Loucy (cell line): ENCODE measurements at regions not wholly inside any gene's neighbourhood (a gene's known extent, or its start where the extent isn't known, plus 50 kb on each side); places are given as distances from the start of the nearest gene placed in this dataset.

Experiments used
- H2AFZ ChIP-seq: fragments of 200-600 bp; sonication (generic); 2 replicates; pipeline ENCODE4 v1.6.0; 2016; ENCODE audit warnings: antibody characterized with exemption, mild to moderate bottlenecking, low read length, moderate library complexity
- H3F3A ChIP-seq: fragments of 200-600 bp; 2 replicates; pipeline ENCODE4 v1.6.0; 2016; ENCODE audit warnings: antibody characterized with exemption, low read depth, mild to moderate bottlenecking
- H3K27me3 ChIP-seq: fragments of 200-600 bp; sonication (generic); 2 replicates; pipeline ENCODE4 v1.6.1; 2014; ENCODE audit warnings: low read length, mild to moderate bottlenecking; ENCODE audit not compliant: insufficient read depth, poor library complexity, severe bottlenecking
- H3K36me3 ChIP-seq: fragments of 200-600 bp; sonication (generic); 2 replicates; pipeline ENCODE4 v1.6.1; 2016; ENCODE audit warnings: low read length; ENCODE audit not compliant: insufficient read depth
- H3K4me1 ChIP-seq: fragments of 200-600 bp; sonication (generic); 2 replicates; pipeline ENCODE4 v1.5.1; 2014; ENCODE audit warnings: low read length, mild to moderate bottlenecking; ENCODE audit not compliant: insufficient read depth, poor library complexity, severe bottlenecking
- H3K4me2 ChIP-seq: fragments of 200-600 bp; sonication (generic); 2 replicates; pipeline ENCODE4 v1.6.0; 2014; ENCODE audit warnings: antibody characterized with exemption, low read length, low read depth, mild to moderate bottlenecking; ENCODE audit not compliant: poor library complexity, severe bottlenecking
- H3K4me3 ChIP-seq: fragments of 200-600 bp; sonication (generic); 2 replicates; pipeline ENCODE4 v1.5.1; 2014; ENCODE audit warnings: low read length, mild to moderate bottlenecking, mixed read lengths; ENCODE audit not compliant: poor library complexity, severe bottlenecking
- H3K79me2 ChIP-seq: fragments of 200-600 bp; sonication (generic); 2 replicates; pipeline ENCODE4 v1.6.1; 2014; ENCODE audit warnings: low read length; ENCODE audit not compliant: insufficient read depth
- H3K9ac ChIP-seq: fragments of 200-600 bp; sonication (generic); 2 replicates; pipeline ENCODE4 v1.6.0; 2014; ENCODE audit warnings: mild to moderate bottlenecking, low read depth, low read length, moderate library complexity; ENCODE audit not compliant: poor library complexity, severe bottlenecking
- H3K9me2 ChIP-seq: fragments of 200-600 bp; sonication (generic); replicated peaks from 2 replicates; pipeline ENCODE4 v1.6.1; 2016; ENCODE audit warnings: low read depth, low read length, mixed read lengths
- H3K9me3 ChIP-seq: fragments of 200-600 bp; sonication (generic); 2 replicates; pipeline ENCODE4 v1.6.1; 2014; ENCODE audit warnings: mild to moderate bottlenecking, antibody characterized with exemption, low read length, low read depth; ENCODE audit not compliant: insufficient read depth
- H4K20me1 ChIP-seq: fragments of 200-600 bp; sonication (generic); 2 replicates; pipeline ENCODE4 v1.6.0; 2014; ENCODE audit warnings: antibody characterized with exemption, low read length, mild to moderate bottlenecking; ENCODE audit not compliant: insufficient read depth, poor library complexity, severe bottlenecking
- CTCF ChIP-seq: fragments of 200-600 bp; sonication (generic); conservative IDR thresholded peaks from 2 replicates; pipeline ENCODE4 v1.5.1; 2014; ENCODE audit warnings: mild to moderate bottlenecking, antibody characterized with exemption, low read length
- EZH2phosphoT487 ChIP-seq: fragments of 200-600 bp; IDR thresholded peaks from 2 replicates; pipeline ENCODE4 v1.6.1; 2018; ENCODE audit warnings: antibody characterized with exemption, mild to moderate bottlenecking, moderate library complexity, borderline replicate concordance

GRCh38 chr17:82998637-82999036, 80.8 kb upstream of the METRNL start:
- peaks cover 27% of the 10 kb centered on the region; the same call in 1 of the 2 replicates for H3K79me2 ChIP-seq
- H3K9me3 ChIP-seq: peaks cover 4% of the 10 kb centered on the region; the same call in 1 of the 2 replicates
- no peak for TF ChIP-seq CTCF
- no peak for TF ChIP-seq EZH2phosphoT487
- H3K9ac ChIP-seq: no peak overlapping the region
- no peak overlapping the region for H2AFZ ChIP-seq
- no peaks in the 10 kb centered on the region for H3K27me3 ChIP-seq
- no peaks in the 10 kb centered on the region for H3K4me1 ChIP-seq
- no peaks in the 10 kb centered on the region for H3K9me2 ChIP-seq
- no peaks in the 10 kb centered on the region for H3F3A ChIP-seq
- no peak overlapping the region for H3K4me3 ChIP-seq
- no peak overlapping the region for H3K4me2 ChIP-seq
- no peaks in the 10 kb centered on the region for H4K20me1 ChIP-seq
- H3K36me3 ChIP-seq: peaks cover 27% of the 10 kb centered on the region; the same call in 1 of the 2 replicates

GRCh38 chr17:83000738-83001137, 78.7 kb upstream of the METRNL start:
- Histone ChIP-seq H3K4me2 (no peak overlapping the region), H3K4me3 (no peak overlapping the region), H3K4me1 (no peaks in the 10 kb centered on the region), H3K79me2 (peaks cover 14% of the 10 kb centered on the region; the same call in 1 of the 2 replicates), H3K27me3 (no peaks in the 10 kb centered on the region), H3K36me3 (peaks cover 39% of the 10 kb centered on the region; the same call in 1 of the 2 replicates), H3K9me2 (no peaks in the 10 kb centered on the region), H3K9me3 (no peaks in the 10 kb centered on the region; the same call in 1 of the 2 replicates), H2AFZ (no peak overlapping the region), H3F3A (no peaks in the 10 kb centered on the region), H3K9ac (no peak overlapping the region), H4K20me1 (no peaks in the 10 kb centered on the region)
- TF ChIP-seq EZH2phosphoT487 (no peak), CTCF (no peak)

GRCh38 chr17:83002118-83002805, 77.1 kb upstream of the METRNL start:
- Histone ChIP-seq H2AFZ (no peak overlapping the region), H3K9me3 (no peaks in the 10 kb centered on the region; the same call in 1 of the 2 replicates), H3K9me2 (no peaks in the 10 kb centered on the region), H3K9ac (no peak overlapping the region), H3K27me3 (no peaks in the 10 kb centered on the region), H4K20me1 (no peaks in the 10 kb centered on the region), H3F3A (no peaks in the 10 kb centered on the region), H3K79me2 (peaks cover 3% of the 10 kb centered on the region; the same call in 1 of the 2 replicates), H3K4me1 (peaks cover 2% of the 10 kb centered on the region), H3K4me2 (no peak overlapping the region), H3K4me3 (no peak overlapping the region), H3K36me3 (peaks cover 45% of the 10 kb centered on the region; the same call in 1 of the 2 replicates)
- TF ChIP-seq EZH2phosphoT487 (no peak), CTCF (no peak)
